ENCODE measurements at regions not wholly inside any gene's neighbourhood (a gene's known extent, or its start where the extent isn't known, plus 50 kb on each side); places are given as distances from the start of the nearest gene placed in this dataset.

GRCh38 chr11:115060840-115061239 is 382.5 kb downstream of the NXPE2 start:
- H3K4me1 Mint-ChIP-seq: peaks cover 13% of the 10 kb centered on the region
- H3K4me3 Mint-ChIP-seq: no peak overlapping the region
- H3K27me3 Mint-ChIP-seq (ENCODE audit: low read depth): peaks cover 1% of the 10 kb centered on the region
- H3K9me3 Mint-ChIP-seq: peaks cover 17% of the 10 kb centered on the region
- no peak overlapping the region for H3K27ac Mint-ChIP-seq
- H3K36me3 Mint-ChIP-seq: peaks cover 3% of the 10 kb centered on the region
- DNase-seq (ENCODE audit: low spot score in 2 of 2, unreplicated experiment in 2 of 2): no peak
- TF ChIP-seq CTCF (IDR thresholded peaks at IDR 0.05; ENCODE audit: unreplicated experiment): no peak

- H3K9me3 Mint-ChIP-seq: no peaks in the 10 kb centered on the region
- no peak for TF ChIP-seq CTCF (IDR thresholded peaks at IDR 0.05; ENCODE audit: unreplicated experiment)
- no peak overlapping the region for H3K27ac Mint-ChIP-seq
- no peak for DNase-seq (ENCODE audit: low spot score in 2 of 2, unreplicated experiment in 2 of 2)
- H3K4me3 Mint-ChIP-seq: no peak overlapping the region
- H3K4me1 Mint-ChIP-seq: peaks cover 17% of the 10 kb centered on the region
- no peaks in the 10 kb centered on the region for H3K27me3 Mint-ChIP-seq (ENCODE audit: low read depth)
- no peaks in the 10 kb centered on the region for H3K36me3 Mint-ChIP-seq
Observed at GRCh38 chr11:115065314-115065713, 387.0 kb downstream of the NXPE2 start.

- TF ChIP-seq CTCF (IDR thresholded peaks at IDR 0.05; ENCODE audit: unreplicated experiment): no peak
- DNase-seq (ENCODE audit: low spot score in 2 of 2, unreplicated experiment in 2 of 2): no peak
Observed at GRCh38 chr11:115065830-115066664, 387.7 kb downstream of the NXPE2 start.

GRCh38 chr11:115067471-115067870 is 389.1 kb downstream of the NXPE2 start:
- peaks cover 12% of the 10 kb centered on the region for H3K4me1 Mint-ChIP-seq
- DNase-seq (ENCODE audit: low spot score in 2 of 2, unreplicated experiment in 2 of 2): no peak
- no peak for TF ChIP-seq CTCF (IDR thresholded peaks at IDR 0.05; ENCODE audit: unreplicated experiment)
- peaks cover 1% of the 10 kb centered on the region for H3K27me3 Mint-ChIP-seq (ENCODE audit: low read depth)
- no peaks in the 10 kb centered on the region for H3K9me3 Mint-ChIP-seq
- H3K36me3 Mint-ChIP-seq: no peaks in the 10 kb centered on the region
- no peak overlapping the region for H3K4me3 Mint-ChIP-seq
- H3K27ac Mint-ChIP-seq: no peak overlapping the region

More at GRCh38 chr11:115065830-115066664, 387.7 kb downstream of the NXPE2 start:
- no peak overlapping the region for H3K4me3 Mint-ChIP-seq
- H3K27ac Mint-ChIP-seq: no peak overlapping the region
- peaks cover 10% of the 10 kb centered on the region for H3K4me1 Mint-ChIP-seq
- H3K9me3 Mint-ChIP-seq: no peaks in the 10 kb centered on the region
- no peaks in the 10 kb centered on the region for H3K27me3 Mint-ChIP-seq (ENCODE audit: low read depth)
- no peaks in the 10 kb centered on the region for H3K36me3 Mint-ChIP-seq

GRCh38 chr11:115067900-115068530 is 389.7 kb downstream of the NXPE2 start:
- Mint-ChIP-seq H3K27ac (no peak overlapping the region), H3K36me3 (no peaks in the 10 kb centered on the region), H3K27me3 (ENCODE audit: low read depth) (peaks cover 1% of the 10 kb centered on the region), H3K9me3 (no peaks in the 10 kb centered on the region), H3K4me3 (no peak overlapping the region), H3K4me1 (peaks cover 12% of the 10 kb centered on the region)
- DNase-seq (ENCODE audit: low spot score in 2 of 2, unreplicated experiment in 2 of 2): no peak
- no peak for TF ChIP-seq CTCF (IDR thresholded peaks at IDR 0.05; ENCODE audit: unreplicated experiment)
